Right ventricle myocardium inferior (tissue), 1 donor: ENCODE measurements at regions not wholly inside any gene's neighbourhood (a gene's known extent, or its start where the extent isn't known, plus 50 kb on each side); places are given as distances from the start of the nearest gene placed in this dataset.

Experiments
- ATAC-seq: fragments of 200-7000 bp; cut with Tn5 transposase; one replicate; pipeline ENCODE4 v1.9.1; 2020; ENCODE audit warnings: mild to moderate bottlenecking, moderate library complexity
- DNase-seq: peaks from one replicate; pipeline ENCODE4 v3.0.0; 2021; ENCODE audit errors: missing footprints
- intact Hi-C: fragments of 100-400 bp; cut with DNase I; formaldehyde crosslinking; loops from one replicate; pipeline ENCODE4 v1.11.0; 2022
- donor health status: DM: no; HTN: yes; CAD: no; lungs with severe emphysema.

- DNase-seq (no peak), ATAC-seq (no peak)
- intact Hi-C loops: no loop called here
These were observed 58.4 kb downstream of the SLC25A47 start for GRCh38 chr14:100381395-100382105.

- ATAC-seq: no peak
- intact Hi-C loops: no loop called here
- DNase-seq: no peak
These were observed 58.9 kb downstream of the SLC25A47 start for GRCh38 chr14:100382106-100382455.

- peak; percentile 88 for DNase-seq
- intact Hi-C loops: loop anchor here (2.0 kb wide), 2 partner anchors 261 to 1245 kb away; no protein-coding TSS in a partner anchor
- peak; percentile 59 for ATAC-seq
These were observed 60.6 kb downstream of the SLC25A47 start for GRCh38 chr14:100383727-100384158.

- ATAC-seq (no peak), DNase-seq (peak; percentile 67)
- intact Hi-C loops: loop anchor here (2.0 kb wide), 2 partner anchors 261 to 1245 kb away; no protein-coding TSS in a partner anchor
These were observed 61.1 kb downstream of the SLC25A47 start for GRCh38 chr14:100384277-100384676.

- DNase-seq: peak; percentile 27
- intact Hi-C loops: loop anchor here (2.0 kb wide), 2 partner anchors 260 to 1244 kb away; no protein-coding TSS in a partner anchor
- ATAC-seq: no peak
These were observed 62.0 kb downstream of the SLC25A47 start for GRCh38 chr14:100384819-100385813.

GRCh38 chr14:100386121-100386520 lies 63.0 kb downstream of the SLC25A47 start:
- ATAC-seq (no peak), DNase-seq (no peak)
- intact Hi-C loops: no loop called here

- no peak for ATAC-seq
- DNase-seq: no peak
- intact Hi-C loops: no loop called here
These were observed 63.7 kb downstream of the SLC25A47 start for GRCh38 chr14:100386846-100387245.

GRCh38 chr14:100387450-100387849 lies 64.3 kb downstream of the SLC25A47 start:
- intact Hi-C loops: no loop called here
- DNase-seq: no peak
- ATAC-seq: no peak

GRCh38 chr14:100388103-100389054 lies 65.2 kb downstream of the SLC25A47 start:
- DNase-seq (no peak), ATAC-seq (no peak)
- intact Hi-C loops: no loop called here

- intact Hi-C loops: no loop called here
- ATAC-seq: no peak
- DNase-seq: no peak
These were observed 66.5 kb downstream of the SLC25A47 start for GRCh38 chr14:100389497-100390104.

GRCh38 chr14:100391173-100391572 lies 68.0 kb downstream of the SLC25A47 start:
- intact Hi-C loops: no loop called here
- DNase-seq (no peak), ATAC-seq (no peak)

- intact Hi-C loops: no loop called here
- no peak for DNase-seq
These were observed 68.6 kb downstream of the SLC25A47 start for GRCh38 chr14:100391724-100392123.

GRCh38 chr14:100392356-100392755 lies 69.2 kb downstream of the SLC25A47 start:
- DNase-seq (peak; percentile 9), ATAC-seq (no peak)
- intact Hi-C loops: no loop called here

More at GRCh38 chr14:100391724-100392123, 68.6 kb downstream of the SLC25A47 start:
- no peak for ATAC-seq

GRCh38 chr14:100393362-100393761 lies 70.2 kb downstream of the SLC25A47 start:
- ATAC-seq (no peak), DNase-seq (peak; percentile 51)
- intact Hi-C loops: no loop called here

GRCh38 chr14:100393906-100394732 lies 71.0 kb downstream of the SLC25A47 start:
- intact Hi-C loops: no loop called here
- peak; percentile 35 for DNase-seq
- ATAC-seq: no peak

- intact Hi-C loops: no loop called here
- DNase-seq (peak; percentile 31), ATAC-seq (no peak)
These were observed 71.9 kb downstream of the SLC25A47 start for GRCh38 chr14:100394886-100395672.
